ENCODE measurements at regions not wholly inside any gene's neighbourhood (a gene's known extent, or its start where the extent isn't known, plus 50 kb on each side); places are given as distances from the start of the nearest gene placed in this dataset.

DNA sequence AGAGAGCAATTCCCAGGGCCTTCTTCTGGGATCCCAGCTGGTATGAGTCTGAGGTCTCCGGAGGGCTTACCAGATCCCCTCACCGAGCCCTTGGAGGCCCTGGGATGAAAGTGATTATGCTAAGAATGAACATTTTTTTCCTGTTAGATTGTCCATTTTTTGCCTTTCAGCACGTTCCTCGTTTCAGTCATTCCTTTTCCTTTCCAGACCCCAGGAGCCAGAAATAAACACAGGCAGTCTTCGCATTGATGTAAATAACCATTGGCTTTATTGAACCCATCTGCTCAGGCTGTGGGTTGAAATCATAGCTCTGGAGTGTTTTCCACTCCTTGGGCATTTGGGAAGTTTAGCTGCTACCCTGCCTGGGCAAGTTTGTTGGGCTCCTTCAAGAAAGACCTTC is 320.9 kb upstream of the AUTS2 start:
- TF ChIP-seq EZH2phosphoT487 (IDR thresholded peaks at IDR 0.05; ENCODE audit: insufficient read depth, low read depth) (no peak), EZH2 (IDR thresholded peaks at IDR 0.05; ENCODE audit: insufficient read depth, poor library complexity, severe bottlenecking) (no peak)

All from GM23248 (cell line).